B cell (primary cell): ENCODE measurements at regions not wholly inside any gene's neighbourhood (a gene's known extent, or its start where the extent isn't known, plus 50 kb on each side); places are given as distances from the start of the nearest gene placed in this dataset.

Experiments
- ATAC-seq: fragments of 200-7000 bp; cut with Tn5 transposase; one replicate; pipeline ENCODE4 v1.10.0; 2021; ENCODE audit warnings: low read depth, mild to moderate bottlenecking, moderate number of reproducible peaks, moderate library complexity
- CTCF ChIA-PET: fragments of 350-600 bp; sonication (Branson Sonifier 250); formaldehyde crosslinking; loops from one replicate; lab custom pipeline; 2021; ENCODE audit warnings: antibody characterized with exemption, inconsistent platforms; lab: Charles Lee
- POLR2A ChIA-PET: fragments of 350-600 bp; sonication (Branson Sonifier 250); formaldehyde crosslinking; loops from one replicate; lab custom pipeline; 2021; ENCODE audit warnings: antibody characterized with exemption; lab: Charles Lee
- DNase-seq: peaks from one replicate; pipeline ENCODE4 v3.0.0; 2013
- H2AFZ ChIP-seq: 2 replicates; pipeline ENCODE4 v1.6.1; 2012; ENCODE audit warnings: mild to moderate bottlenecking, low read depth, low read length; ENCODE audit not compliant: insufficient read depth, poor library complexity, severe bottlenecking
- H3K27ac ChIP-seq, 2 donors: 1 replicate in 1 of 2; 2 replicates in 1 of 2; pipeline ENCODE4 v1.5.1; 2012 to 2013; ENCODE audit warnings: low read length in 2 of 2, mild to moderate bottlenecking in 2 of 2, moderate library complexity in 1 of 2
- H3K27me3 ChIP-seq, 4 experiments: fragments of 200-600 bp in 1 of 4; sonication (generic) in 1 of 4; replicated peaks in 1 of 4; 1 replicate in 2 of 4; 2 replicates in 2 of 4; pipeline versions ENCODE4 v1.6.1 to v1.7.0; 2013 to 2016; ENCODE audit warnings: low read length in 3 of 4, mild to moderate bottlenecking in 2 of 4, mixed read lengths in 1 of 4, moderate library complexity in 1 of 4; ENCODE audit not compliant: insufficient read depth in 4 of 4, control insufficient read depth in 3 of 4; ENCODE audit errors: control extremely low read depth in 1 of 4
- H3K36me3 ChIP-seq, 2 experiments: replicated peaks in 1 of 2; 1 replicate in 1 of 2; 2 replicates in 1 of 2; pipeline versions ENCODE4 v1.6.1 to v1.7.1; 2013; ENCODE audit warnings: low read length in 1 of 2; ENCODE audit not compliant: insufficient read depth in 2 of 2, control insufficient read depth in 1 of 2; ENCODE audit errors: control extremely low read depth in 1 of 2, extremely low read depth in 1 of 2
- H3K4me1 ChIP-seq, 2 donors: fragments of 200-600 bp in 1 of 2; sonication (generic) in 1 of 2; 1 replicate in 1 of 2; 2 replicates in 1 of 2; pipeline versions ENCODE4 v1.5.1 to v1.6.1; 2013 to 2017; ENCODE audit warnings: low read length in 2 of 2; ENCODE audit not compliant: control insufficient read depth in 2 of 2, insufficient read depth in 2 of 2
- H3K4me2 ChIP-seq: replicated peaks from 2 replicates; pipeline ENCODE3; 2012; ENCODE audit warnings: mild to moderate bottlenecking, low read depth, low read length; ENCODE audit not compliant: poor library complexity, severe bottlenecking
- H3K4me3 ChIP-seq, 5 experiments: fragments of 200-600 bp in 1 of 5; sonication (generic) in 1 of 5; 1 replicate in 3 of 5; 2 replicates in 2 of 5; pipeline versions ENCODE4 v1.5.1 to v1.7.0; 2011 to 2016; ENCODE audit warnings: low read length in 4 of 5, mild to moderate bottlenecking in 4 of 5, low read depth in 2 of 5, control low read depth in 1 of 5, moderate library complexity in 1 of 5; ENCODE audit not compliant: insufficient read depth in 1 of 5; ENCODE audit errors: control extremely low read depth in 1 of 5, extremely low read depth in 1 of 5
- H3K79me2 ChIP-seq: fragments of 200-600 bp; sonication (generic); one replicate; pipeline ENCODE4 v1.6.0; 2016; ENCODE audit warnings: low read length; ENCODE audit not compliant: control insufficient read depth, insufficient read depth
- H3K9ac ChIP-seq: fragments of 200-600 bp; sonication (generic); 2 replicates; pipeline ENCODE4 v1.6.1; 2017; ENCODE audit warnings: mild to moderate bottlenecking, low read length, moderate library complexity
- H3K9me3 ChIP-seq, 3 donors: one replicate each; pipeline versions ENCODE4 v1.6.1 to v1.7.1; 2013; ENCODE audit warnings: low read length in 2 of 3; ENCODE audit not compliant: control insufficient read depth in 2 of 3, insufficient read depth in 1 of 3; ENCODE audit errors: control extremely low read depth in 1 of 3
- H4K20me1 ChIP-seq: 2 replicates; pipeline ENCODE4 v1.6.0; 2012; ENCODE audit warnings: mild to moderate bottlenecking, low read length; ENCODE audit not compliant: insufficient read depth, control insufficient read depth, poor library complexity, severe bottlenecking
- H3K27ac Mint-ChIP-seq: one replicate; pipeline ENCODE4 v1.8.0; 2021; ENCODE audit warnings: mixed read lengths
- H3K27me3 Mint-ChIP-seq: one replicate; pipeline ENCODE4 v1.8.0; 2021; ENCODE audit warnings: mixed read lengths
- H3K4me1 Mint-ChIP-seq: one replicate; pipeline ENCODE4 v1.8.0; 2021; ENCODE audit warnings: mixed read lengths
- H3K4me3 Mint-ChIP-seq: one replicate; pipeline ENCODE4 v1.8.0; 2021; ENCODE audit warnings: mixed read lengths
- H3K9me3 Mint-ChIP-seq: one replicate; pipeline ENCODE4 v1.8.0; 2022; ENCODE audit warnings: mixed read lengths; ENCODE audit not compliant: insufficient read depth
- EZH2 ChIP-seq: IDR thresholded peaks from 2 replicates; pipeline ENCODE4 v1.6.1; 2012; ENCODE audit warnings: borderline replicate concordance, low read depth, mild to moderate bottlenecking, moderate library complexity, low read length; ENCODE audit not compliant: insufficient read depth, poor library complexity, severe bottlenecking
- WGBS: methylation state at CpG from one replicate; pipeline ENCODE4 v1.1.5; 2013; ENCODE audit warnings: missing lambda C conversion rate; ENCODE audit not compliant: insufficient coverage; 5-methylcytosine and 5-hydroxymethylcytosine counted together
- intact Hi-C: fragments of 100-400 bp; cut with micrococcal nuclease; formaldehyde crosslinking; loops from one replicate; pipeline ENCODE4 v1.10.0; 2022
- TF ChIP-seq, protein P1 (sequence below): fragments of 200-600 bp; IDR thresholded peaks from one replicate; pipeline ENCODE4 v1.8.0; 2022; ENCODE audit warnings: antibody characterized with exemption, mild to moderate bottlenecking

DNA sequence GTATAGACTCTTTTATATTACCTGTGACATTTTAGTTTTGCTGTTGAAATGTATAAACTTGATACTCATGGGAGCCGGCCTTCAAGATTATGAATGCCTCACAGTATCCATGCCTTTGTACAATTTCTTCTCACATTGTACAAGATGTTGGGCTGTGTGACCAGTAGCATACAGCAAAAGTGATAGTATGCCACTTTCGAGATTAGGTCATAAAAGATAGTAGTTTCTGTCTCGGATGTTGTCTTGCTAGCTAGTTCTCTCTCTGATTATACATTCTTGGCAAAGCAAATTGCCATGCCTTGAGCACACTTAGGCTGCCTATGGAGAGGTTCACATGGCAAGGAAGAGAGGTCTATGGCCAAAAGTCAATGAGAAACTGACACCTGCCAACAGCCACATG is 1309.8 kb upstream of the CDH8 start:
- intact Hi-C loops, result no loop called here
- Histone ChIP-seq H3K4me2 (no peak overlapping the region), H3K9ac (no peak overlapping the region), H4K20me1 (no peaks in the 10 kb centered on the region), H3K4me1 (no peaks in the 10 kb centered on the region), H3K9me3 (no peaks in the 10 kb centered on the region), H3K4me3 (no peak overlapping the region), H3K79me2 (no peaks in the 10 kb centered on the region), H3K36me3 (no peaks in the 10 kb centered on the region), H3K27me3 (no peaks in the 10 kb centered on the region), H3K27ac (no peak overlapping the region), H2AFZ (no peak overlapping the region)
- WGBS, result no CpG with 5 or more reads among the region's 3 CpGs
- no peaks in the 10 kb centered on the region for H3K27me3 Mint-ChIP-seq
- ATAC-seq (no peak), DNase-seq (no peak)
- TF ChIP-seq EZH2, result no peak
- TF ChIP-seq, protein P1, sequence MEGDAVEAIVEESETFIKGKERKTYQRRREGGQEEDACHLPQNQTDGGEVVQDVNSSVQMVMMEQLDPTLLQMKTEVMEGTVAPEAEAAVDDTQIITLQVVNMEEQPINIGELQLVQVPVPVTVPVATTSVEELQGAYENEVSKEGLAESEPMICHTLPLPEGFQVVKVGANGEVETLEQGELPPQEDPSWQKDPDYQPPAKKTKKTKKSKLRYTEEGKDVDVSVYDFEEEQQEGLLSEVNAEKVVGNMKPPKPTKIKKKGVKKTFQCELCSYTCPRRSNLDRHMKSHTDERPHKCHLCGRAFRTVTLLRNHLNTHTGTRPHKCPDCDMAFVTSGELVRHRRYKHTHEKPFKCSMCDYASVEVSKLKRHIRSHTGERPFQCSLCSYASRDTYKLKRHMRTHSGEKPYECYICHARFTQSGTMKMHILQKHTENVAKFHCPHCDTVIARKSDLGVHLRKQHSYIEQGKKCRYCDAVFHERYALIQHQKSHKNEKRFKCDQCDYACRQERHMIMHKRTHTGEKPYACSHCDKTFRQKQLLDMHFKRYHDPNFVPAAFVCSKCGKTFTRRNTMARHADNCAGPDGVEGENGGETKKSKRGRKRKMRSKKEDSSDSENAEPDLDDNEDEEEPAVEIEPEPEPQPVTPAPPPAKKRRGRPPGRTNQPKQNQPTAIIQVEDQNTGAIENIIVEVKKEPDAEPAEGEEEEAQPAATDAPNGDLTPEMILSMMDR, result no peak
- no peak overlapping the region for H3K4me3 Mint-ChIP-seq
- peaks cover 2% of the 10 kb centered on the region for H3K9me3 Mint-ChIP-seq
- H3K4me1 Mint-ChIP-seq, result no peaks in the 10 kb centered on the region
- CTCF ChIA-PET, result no interaction called here
- no peak overlapping the region for H3K27ac Mint-ChIP-seq
- POLR2A ChIA-PET, result no interaction called here

DNA sequence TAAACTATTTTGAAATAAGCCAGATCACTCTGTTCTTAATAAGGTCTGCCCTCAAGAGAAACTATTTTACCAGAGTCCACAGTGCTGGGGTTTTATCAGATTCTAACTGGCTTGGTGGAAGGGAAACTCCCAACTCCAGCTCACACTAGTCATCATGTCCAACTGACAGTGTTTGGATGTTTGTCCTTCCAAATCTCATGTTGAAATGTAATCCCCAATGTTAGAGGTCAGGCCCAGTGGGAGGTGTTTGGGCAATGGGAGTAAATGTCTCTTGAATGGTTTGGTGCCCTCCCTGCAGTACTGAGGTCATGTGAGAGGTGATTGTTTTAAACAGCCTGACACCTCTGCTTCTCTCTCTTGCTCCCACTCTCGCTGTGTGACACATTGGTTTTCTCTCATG is 1301.0 kb upstream of the CDH8 start:
- no peak overlapping the region for H3K27ac Mint-ChIP-seq
- TF ChIP-seq, protein P1, result no peak
- no peak for TF ChIP-seq EZH2
- WGBS, result no CpG with 5 or more reads among the region's 1 CpG
- Histone ChIP-seq H3K27ac (no peak overlapping the region), H2AFZ (no peak overlapping the region), H3K9me3 (no peaks in the 10 kb centered on the region), H3K4me1 (no peaks in the 10 kb centered on the region), H4K20me1 (no peaks in the 10 kb centered on the region), H3K36me3 (no peaks in the 10 kb centered on the region), H3K9ac (no peak overlapping the region), H3K79me2 (no peaks in the 10 kb centered on the region), H3K4me2 (no peak overlapping the region), H3K4me3 (no peak overlapping the region), H3K27me3 (no peaks in the 10 kb centered on the region)
- ATAC-seq (no peak), DNase-seq (no peak)
- no peaks in the 10 kb centered on the region for H3K27me3 Mint-ChIP-seq
- H3K4me3 Mint-ChIP-seq, result no peak overlapping the region
- H3K9me3 Mint-ChIP-seq, result no peaks in the 10 kb centered on the region
- no peaks in the 10 kb centered on the region for H3K4me1 Mint-ChIP-seq
- intact Hi-C loops, result no loop called here
- ChIA-PET CTCF (no interaction called here), POLR2A (no interaction called here)
